ENCODE measurements at regions not wholly inside any gene's neighbourhood (a gene's known extent, or its start where the extent isn't known, plus 50 kb on each side); places are given as distances from the start of the nearest gene placed in this dataset.

DNA sequence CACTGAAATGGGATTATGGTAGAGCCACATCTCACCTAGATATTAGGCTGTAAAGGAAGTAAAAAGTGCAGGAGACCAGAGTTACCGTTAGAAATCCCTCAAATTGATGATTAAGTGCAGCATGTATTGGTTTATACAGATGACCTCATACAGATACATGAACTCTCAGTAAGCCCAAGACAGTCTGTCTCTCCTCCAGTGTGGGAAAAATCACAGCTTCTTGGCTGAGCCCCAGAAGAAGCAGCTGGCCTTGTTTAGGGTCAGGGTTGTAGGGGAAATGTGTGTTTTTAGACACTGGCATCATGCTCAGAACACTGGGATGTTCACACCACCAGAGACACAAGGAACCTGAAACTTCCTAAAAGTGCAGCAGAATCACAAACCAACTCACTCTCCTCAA, 135.9 kb downstream of the KATNIP start:
- DNase-seq (ENCODE audit: low spot score), result no peak

- no peak for DNase-seq (ENCODE audit: low spot score)
Measured at GRCh38 chr16:27686926-27687325, 137.0 kb downstream of the KATNIP start.

- DNase-seq (ENCODE audit: low spot score), result no peak
Measured at GRCh38 chr16:27687605-27688004, 137.7 kb downstream of the KATNIP start.

GRCh38 chr16:27689711-27690110, 139.8 kb downstream of the KATNIP start:
- no peak for DNase-seq (ENCODE audit: low spot score)

GRCh38 chr16:27690608-27691007, 140.7 kb downstream of the KATNIP start:
- peak; percentile 4 for DNase-seq (ENCODE audit: low spot score)

- no peak for DNase-seq (ENCODE audit: low spot score)
Measured at GRCh38 chr16:27691721-27692120, 141.8 kb downstream of the KATNIP start.

- DNase-seq (ENCODE audit: low spot score), result no peak
Measured at GRCh38 chr16:27692576-27692975, 142.6 kb downstream of the KATNIP start.

DNA sequence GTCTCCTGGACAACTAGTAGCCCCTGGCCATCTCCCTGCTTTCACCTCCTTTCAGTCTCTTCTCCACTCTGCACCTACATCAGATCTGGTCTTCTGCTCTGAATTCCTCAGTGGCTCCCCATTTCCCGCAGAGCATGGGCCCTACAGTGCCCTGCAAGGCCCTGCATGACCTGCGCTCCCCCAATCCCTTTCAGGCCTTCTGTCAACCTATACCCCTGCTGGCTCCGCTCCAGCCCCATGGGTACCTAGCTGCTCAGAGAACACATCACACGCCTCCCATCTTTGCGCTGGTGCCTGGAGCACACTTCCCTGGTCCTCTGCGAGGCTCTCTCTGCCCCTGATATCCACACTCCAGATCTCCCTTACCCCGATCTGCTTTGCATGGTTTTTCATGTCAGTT, 145.2 kb downstream of the KATNIP start:
- no peak for DNase-seq (ENCODE audit: low spot score)

DNA sequence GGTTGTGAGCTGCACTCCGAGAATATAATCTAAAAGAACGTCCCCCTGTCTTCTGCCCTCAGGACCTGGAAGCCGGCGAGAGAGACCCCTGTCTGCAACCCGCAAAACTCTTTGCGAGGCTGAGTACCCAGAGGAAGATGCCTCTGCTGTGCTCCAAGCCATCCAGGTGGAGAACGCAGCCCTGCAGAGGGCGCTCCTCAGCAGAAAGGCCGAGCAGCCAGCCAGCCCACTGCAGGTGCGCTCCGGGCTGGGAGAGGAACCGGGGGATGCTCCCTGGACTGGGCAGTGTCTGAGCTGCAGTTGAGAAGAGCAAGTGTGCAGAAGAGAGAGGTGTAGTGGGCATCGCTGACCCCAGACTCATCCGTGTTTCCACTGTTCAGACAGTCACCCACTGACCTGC, 148.3 kb downstream of the KATNIP start:
- no peak for DNase-seq (ENCODE audit: low spot score)

- DNase-seq (ENCODE audit: low spot score), result no peak
Measured at GRCh38 chr16:27698746-27699145, 148.8 kb downstream of the KATNIP start.

GRCh38 chr16:27699540-27699939, 149.6 kb downstream of the KATNIP start:
- DNase-seq (ENCODE audit: low spot score), result no peak

DNA sequence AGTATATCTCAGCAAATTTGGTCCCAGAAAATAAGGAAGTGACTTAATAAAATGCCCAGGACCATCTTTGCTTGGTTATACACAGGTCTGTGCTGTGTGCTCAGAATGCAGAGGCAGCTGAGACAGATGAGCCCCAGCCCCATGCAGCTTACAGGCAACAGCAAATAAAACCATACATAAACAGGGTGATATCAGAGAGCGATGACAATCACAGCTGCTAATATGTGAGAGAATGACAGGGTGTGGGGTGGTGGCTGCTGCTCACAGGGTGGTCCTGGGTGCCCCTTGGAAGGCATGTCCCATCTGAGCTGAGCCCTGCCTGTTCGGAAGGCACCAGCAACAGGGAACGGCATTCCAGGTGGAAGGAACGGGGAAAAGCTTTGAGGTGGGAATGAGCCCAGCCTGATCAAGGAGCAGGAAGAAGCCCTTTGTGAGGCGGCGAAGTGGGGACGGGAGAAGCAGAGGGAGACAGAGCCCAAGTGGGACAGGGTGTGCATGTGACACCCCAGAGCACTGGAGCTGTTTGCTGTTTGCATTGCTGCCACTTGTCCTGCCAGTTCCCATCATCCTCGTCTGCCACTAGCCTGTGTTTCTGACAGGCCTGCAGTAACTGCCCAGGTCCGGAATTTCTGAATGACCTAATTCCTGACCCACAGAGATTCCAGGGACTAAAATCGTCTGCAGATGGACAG, 150.5 kb downstream of the KATNIP start:
- DNase-seq (ENCODE audit: low spot score), result no peak

GRCh38 chr16:27701381-27701780, 151.4 kb downstream of the KATNIP start:
- no peak for DNase-seq (ENCODE audit: low spot score)

GRCh38 chr16:27703121-27703520, 153.2 kb downstream of the KATNIP start:
- no peak for DNase-seq (ENCODE audit: low spot score)

DNA sequence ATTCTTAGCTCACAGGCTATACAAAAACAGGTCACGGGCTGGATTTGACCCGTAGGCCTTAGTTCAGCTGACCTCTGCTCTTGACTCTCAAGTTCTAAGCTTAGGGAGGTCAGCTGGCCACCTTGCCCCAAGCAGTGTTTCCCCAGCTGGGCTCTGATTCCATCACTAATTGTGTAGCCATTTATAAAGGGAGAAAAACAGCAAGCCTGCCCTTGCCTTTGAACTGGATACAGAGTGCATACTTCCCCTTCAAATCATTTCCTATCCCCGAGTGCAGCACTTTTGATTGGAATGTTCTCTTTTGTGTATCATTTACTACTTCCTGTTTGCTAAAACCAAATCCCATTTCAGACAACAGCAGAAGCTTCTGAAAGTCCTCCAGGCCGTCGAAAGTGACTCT, 153.6 kb downstream of the KATNIP start:
- DNase-seq (ENCODE audit: low spot score), result no peak

DNA sequence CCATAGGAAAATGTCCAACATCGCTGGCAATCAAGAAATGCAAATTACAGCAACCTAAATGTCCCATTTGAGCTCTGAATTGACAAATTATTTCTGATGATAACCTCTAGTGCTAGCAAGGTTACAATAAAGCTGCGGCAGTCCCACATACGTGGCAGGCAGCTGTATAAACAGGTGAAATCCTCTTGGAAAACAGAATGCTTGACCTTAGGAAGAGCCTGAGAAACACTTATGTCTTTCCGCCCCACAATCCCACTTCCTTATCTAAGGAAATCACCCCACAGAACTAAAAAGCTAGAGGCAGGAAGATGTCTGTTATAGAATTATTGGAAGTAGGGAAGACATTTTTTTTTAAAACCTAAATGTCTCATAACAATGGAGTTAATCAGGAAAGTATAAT, 154.3 kb downstream of the KATNIP start:
- no peak for DNase-seq (ENCODE audit: low spot score)

DNA sequence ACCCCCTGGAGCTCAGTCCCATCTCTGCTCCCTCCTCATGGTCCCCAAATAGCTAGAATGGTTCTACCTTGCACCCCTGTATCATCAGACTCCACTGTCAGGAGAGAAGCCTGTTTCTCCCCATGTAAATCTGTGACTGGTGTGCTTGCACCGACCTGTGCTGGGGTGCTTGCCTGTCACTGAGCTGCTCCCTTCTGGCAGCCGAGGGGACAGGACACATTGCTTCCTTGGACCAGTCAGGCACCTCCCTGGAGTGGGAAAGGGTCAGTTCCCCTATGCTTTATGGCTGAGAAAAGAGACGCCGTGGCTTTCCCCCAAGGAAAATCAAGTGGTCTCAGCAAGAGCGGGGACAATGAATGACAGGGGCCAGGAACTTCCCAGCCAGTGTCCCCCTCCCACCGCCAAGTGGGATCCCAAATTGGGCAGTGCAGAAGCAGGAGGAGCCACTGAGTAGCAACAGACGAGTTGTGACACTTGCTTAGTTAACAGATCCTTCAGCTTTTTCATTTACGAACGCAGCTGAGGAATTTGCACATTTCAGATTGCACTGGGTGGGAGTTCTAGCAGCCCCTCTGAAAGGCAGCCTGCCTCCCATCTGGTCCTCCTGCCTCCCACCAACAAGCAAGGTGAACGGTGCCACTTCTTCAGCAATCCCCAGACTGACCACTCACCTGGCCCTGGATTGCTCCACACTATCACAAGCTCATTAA, 156.4 kb downstream of the KATNIP start:
- no peak for DNase-seq (ENCODE audit: low spot score)

DNA sequence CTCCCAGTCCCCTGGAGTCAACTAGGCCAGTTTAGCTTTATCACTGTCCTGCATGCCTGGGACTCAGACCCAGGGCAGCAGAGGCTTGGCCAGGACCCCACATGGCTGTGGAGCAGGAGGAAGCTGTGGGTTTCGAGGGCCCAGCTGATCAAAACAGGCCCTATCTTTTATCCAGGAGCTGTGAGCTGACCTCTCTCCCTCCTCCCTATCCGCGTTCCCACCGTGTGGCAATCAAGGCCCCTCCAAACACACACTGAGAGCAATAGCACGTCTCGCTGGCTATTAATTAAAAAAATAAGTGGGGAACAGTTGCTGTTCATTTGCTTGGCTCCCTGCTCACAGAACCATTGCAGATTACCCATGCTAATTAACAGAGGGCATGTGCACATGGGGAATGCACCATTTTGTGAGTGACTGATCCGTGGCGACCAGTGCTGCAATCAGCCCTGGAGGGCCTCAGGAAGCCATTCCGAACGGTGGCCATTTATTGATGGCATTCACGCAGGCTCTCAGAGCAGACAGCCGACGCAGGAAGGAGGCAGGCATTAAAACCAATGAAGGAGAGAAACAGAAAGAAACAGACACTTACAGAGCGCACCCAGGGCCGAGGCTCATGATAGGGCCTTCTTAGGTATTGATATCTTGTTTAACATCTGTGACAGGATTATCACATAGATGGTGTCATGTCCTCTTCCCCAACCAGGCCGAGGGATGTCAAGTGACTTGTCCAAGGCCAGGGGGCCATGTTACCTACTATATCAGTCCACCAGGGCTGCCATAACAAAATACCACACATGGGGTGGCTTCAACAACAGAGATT, 157.1 kb downstream of the KATNIP start:
- DNase-seq (ENCODE audit: low spot score), result no peak

DNA sequence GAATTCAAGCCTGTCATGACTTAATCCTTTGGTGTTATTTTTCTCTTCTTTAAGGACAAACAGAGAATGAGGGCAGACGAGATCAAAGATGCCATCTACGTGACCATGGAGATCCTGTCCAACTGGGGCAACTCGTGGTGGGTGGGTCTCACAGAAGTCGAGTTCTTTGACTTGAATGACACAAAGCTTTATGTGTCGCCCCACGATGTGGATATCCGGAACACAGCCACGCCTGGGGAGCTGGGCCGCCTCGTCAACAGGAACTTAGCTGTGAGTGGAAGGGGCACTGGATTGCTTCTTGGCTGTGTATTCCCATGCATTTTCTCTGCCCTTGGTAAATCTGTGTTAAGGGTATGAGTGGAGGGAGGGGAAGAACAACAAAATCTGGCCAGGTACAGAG, 158.7 kb downstream of the KATNIP start:
- DNase-seq (ENCODE audit: low spot score), result no peak

DNA sequence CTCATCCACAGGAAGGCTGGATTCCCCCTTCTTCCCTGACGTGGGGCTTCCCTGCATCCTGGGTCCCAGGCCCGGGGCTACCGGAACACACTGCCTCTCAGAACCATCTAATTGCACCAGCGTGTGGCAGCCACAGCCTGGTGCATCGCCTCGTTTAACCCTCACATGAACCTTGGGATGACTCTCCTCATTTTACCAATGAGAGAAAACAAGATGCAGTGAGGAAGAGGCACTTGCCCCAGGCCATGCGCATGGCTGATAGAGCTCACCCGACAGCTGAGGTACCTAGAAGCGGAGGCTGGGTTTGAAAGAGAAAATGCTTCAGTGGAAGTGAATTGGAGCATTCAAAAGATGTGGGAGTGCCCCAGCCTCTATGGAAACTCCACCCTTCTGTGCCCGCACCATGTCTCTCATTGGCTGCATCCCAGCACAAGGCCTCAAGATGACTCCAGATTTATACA, 162.3 kb downstream of the KATNIP start:
- DNase-seq (ENCODE audit: low spot score), result no peak

DNA sequence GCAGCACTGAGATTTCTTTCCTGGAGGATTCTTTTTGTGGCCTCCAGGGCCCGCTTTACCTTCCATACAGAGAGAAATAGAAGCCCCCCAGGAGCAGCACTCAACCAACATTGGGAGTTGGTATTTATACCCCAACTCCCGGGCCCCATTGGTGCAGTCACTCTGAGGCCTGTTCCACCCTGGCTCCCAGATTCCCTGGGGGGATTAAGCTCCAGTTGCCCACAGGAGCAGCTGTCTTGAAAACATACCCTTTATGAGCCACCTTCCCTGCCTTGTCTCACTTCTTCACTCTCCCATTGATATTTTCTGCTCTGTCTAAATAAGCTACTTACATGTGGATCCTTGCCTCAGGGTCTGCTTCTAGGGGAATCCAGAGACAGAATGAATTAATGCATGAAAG, 167.8 kb downstream of the KATNIP start:
- DNase-seq (ENCODE audit: low spot score), result no peak

- DNase-seq (ENCODE audit: low spot score), result no peak
Measured at GRCh38 chr16:27718201-27719105, 168.5 kb downstream of the KATNIP start.
